ENCODE measurements at regions not wholly inside any gene's neighbourhood (a gene's known extent, or its start where the extent isn't known, plus 50 kb on each side); places are given as distances from the start of the nearest gene placed in this dataset.

- TF ChIP-seq CTCF (IDR thresholded peaks at IDR 0.05) (no peak), ZFX (IDR thresholded peaks at IDR 0.05; ENCODE audit: borderline replicate concordance) (no peak)
Observed at GRCh38 chr4:37051866-37052265, 192.7 kb upstream of the NWD2 start.
